ENCODE measurements at regions not wholly inside any gene's neighbourhood (a gene's known extent, or its start where the extent isn't known, plus 50 kb on each side); places are given as distances from the start of the nearest gene placed in this dataset.
"Not testable (repeated sequence)": the region's sequence is repeated elsewhere in the genome, so short reads cannot be mapped to it uniquely, and the experiment has no call there.

DNA sequence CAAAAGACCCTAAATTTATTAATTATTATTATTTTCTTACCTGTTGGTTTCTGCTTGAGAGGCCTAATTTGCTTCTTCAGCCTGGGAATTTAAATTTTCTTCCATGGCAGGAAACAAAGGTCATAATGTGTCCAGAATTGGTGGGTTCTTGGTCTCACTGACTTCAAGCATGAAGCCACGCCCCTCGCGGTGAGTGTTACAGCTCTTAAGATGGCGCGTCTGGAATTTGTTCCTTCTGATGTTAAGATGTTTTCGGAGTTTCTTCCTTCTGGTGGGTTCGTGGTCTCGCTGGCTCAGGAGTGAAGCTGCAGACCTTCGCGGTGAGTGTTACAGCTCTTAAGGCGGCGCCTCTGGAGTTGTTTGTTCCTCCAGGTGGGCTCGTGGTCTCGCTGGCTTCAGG is 998.7 kb upstream of the SPRY2 start:
- not testable (repeated sequence) for TF ChIP-seq SUZ12 (IDR thresholded peaks at IDR 0.05); FOXA1 (IDR thresholded peaks at IDR 0.05); L3MBTL2 (conservative IDR thresholded peaks at IDR 0.05)
